GM18511 (cell line): ENCODE measurements at regions not wholly inside any gene's neighbourhood (a gene's known extent, or its start where the extent isn't known, plus 50 kb on each side); places are given as distances from the start of the nearest gene placed in this dataset.
"Not testable (repeated sequence)": the region's sequence is repeated elsewhere in the genome, so short reads cannot be mapped to it uniquely, and the experiment has no call there.

Source experiments
- ATAC-seq: cut with Tn5 transposase; IDR thresholded peaks from one replicate; pipeline ENCODE4 v1.9.1; 2021; ENCODE audit warnings: mild to moderate bottlenecking, moderate library complexity; ENCODE audit not compliant: unreplicated experiment

DNA sequence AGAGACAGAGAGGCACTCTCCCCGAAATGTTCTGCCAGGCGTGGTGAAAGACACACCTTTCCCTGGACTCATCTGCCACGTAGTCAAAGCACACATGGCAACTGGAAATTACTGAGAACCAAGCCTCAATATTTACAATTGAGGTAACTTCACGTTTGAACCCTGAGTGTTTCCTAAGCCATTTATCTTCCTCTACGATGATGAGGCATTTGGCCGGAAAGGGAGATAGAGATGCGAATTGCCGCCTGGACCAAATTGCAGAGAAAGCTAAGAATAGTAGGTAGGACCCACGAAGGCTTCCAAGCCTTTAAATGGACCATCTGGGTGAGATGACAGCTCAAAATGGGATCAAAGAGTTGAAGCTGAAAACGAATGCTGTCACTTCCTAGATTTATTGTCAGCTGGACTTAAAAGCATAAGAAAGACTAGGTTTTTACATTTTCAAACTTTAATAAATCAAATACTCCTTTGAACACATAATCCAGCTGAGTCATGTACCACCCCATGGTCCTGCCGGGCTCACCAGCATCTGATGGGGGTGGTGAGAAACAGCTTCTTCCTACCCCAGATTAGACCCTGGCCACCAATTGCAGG is 135.6 kb upstream of the LYZL2 start:
- no peak for ATAC-seq

- ATAC-seq, result no peak
Measured at GRCh38 chr10:30763918-30764317, 134.4 kb upstream of the LYZL2 start.

- no peak for ATAC-seq
Measured at GRCh38 chr10:30762620-30763019, 133.1 kb upstream of the LYZL2 start.

DNA sequence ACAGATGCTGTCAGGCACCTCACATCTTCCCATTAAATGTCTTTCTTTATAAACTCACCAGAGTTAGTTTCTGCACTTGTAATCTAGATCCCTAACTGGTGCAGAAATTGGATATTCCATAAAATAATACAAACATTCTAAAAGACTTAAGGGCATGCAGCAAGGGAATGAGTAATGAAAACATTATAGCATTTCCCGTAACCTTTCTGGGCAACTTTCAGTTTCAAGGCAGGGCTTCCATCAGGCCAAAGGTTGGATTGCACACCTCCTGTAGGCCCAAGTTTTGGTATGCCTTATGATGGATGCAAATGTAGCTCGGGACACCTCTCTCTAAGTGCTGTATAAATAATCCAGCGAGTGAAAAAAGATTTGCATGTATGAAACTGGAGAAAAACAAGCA is 129.9 kb upstream of the LYZL2 start:
- ATAC-seq, result no peak

DNA sequence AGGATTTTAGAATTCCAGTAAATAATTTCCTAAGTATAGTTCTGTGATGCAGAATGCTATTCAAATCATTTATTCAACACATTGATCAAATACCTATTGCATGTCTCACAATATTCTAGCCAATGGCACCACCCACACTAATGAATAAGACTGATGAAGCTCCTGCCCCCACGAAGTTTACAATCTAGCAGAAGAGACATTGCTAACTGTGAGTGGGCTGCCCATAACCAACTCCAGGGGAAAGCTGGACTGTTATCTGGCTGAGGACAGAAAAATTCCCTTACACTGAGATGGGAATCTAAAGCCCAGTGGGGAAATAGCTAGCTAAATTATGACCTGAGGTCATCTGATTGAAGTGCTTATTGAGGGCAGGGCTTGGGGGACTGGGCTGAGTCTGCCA is 128.8 kb upstream of the LYZL2 start:
- ATAC-seq, result no peak

DNA sequence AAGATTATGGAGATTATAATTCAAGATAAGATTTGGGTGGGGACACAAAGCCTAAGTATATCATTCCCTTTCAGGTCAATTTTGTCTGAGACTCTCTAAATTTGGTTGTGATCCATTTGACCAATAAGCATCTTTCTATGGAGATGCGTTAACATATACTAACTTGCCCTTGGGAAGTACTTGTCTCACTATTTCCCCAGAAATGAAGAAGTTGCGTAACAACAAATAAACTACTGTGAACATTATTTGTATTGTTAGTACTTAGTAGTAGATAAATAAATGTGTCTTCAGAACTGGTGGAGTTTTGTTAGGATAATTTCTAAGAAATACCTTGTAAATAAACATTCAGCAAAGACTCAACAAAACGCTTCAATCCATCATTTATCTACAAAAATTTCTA is 127.3 kb upstream of the LYZL2 start:
- no peak for ATAC-seq

DNA sequence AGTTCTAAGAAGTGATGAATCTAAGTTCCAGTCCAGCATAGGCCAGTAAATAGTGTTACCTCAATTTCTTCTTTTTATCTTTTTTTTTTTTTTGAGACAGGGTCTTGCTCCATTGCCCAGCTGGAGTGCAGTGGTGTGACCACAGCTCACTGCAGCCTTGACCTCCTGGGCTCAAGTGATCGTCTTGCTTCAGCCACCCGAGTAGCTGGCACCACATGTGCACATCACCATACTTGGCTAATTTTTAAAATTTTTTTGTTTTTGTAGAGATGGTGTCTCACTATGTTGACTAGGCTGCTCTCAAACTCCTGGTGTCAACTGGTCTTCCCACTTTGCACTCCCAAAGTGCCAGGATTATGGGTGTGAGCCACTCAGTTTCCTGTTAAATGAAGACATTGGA is 126.6 kb upstream of the LYZL2 start:
- no peak for ATAC-seq

DNA sequence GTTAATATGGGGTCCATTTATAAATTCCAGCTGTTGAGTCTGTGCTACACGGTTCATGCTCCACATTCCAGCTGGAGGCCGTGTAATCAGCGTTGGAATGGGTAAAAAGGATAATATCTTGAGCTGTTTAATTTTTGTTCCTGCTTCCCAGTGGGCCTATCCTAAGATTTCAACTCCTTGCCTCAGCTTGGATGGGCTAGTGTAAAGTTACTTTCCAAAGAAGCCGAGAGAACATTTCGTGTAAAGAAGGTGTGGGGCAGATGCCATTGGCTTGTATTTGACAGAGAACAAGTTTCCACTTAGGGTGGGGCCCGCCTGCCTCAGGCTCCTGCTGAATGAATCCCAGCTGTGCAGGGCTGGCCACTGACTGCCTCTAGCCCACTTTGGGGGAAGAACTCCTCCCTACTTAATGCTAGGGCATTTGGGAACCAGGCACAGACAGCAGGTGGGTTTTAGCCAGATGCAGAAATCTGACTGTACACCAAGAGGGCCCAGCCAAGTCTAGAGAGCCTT is 125.9 kb upstream of the LYZL2 start:
- no peak for ATAC-seq

DNA sequence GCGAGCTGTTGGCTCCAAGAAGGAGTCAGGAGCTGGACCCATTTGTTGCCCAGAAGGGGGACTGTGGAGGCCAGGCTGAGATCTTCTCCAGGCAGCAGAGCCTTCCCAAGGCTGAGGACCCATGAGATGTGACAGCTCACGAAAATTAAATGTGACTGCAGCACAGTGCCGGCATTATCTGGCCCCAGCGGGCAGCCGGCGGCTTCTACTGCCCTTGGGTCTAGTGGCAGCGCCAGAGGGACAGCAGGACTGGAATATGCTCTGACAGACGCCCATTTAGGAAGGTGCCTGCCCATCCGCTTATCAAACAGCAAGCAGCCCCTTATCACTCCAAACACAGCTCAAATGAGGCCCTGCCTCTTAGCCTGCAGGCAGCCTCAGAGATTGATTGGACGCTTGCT is 122.9 kb upstream of the LYZL2 start:
- ATAC-seq, result no peak

DNA sequence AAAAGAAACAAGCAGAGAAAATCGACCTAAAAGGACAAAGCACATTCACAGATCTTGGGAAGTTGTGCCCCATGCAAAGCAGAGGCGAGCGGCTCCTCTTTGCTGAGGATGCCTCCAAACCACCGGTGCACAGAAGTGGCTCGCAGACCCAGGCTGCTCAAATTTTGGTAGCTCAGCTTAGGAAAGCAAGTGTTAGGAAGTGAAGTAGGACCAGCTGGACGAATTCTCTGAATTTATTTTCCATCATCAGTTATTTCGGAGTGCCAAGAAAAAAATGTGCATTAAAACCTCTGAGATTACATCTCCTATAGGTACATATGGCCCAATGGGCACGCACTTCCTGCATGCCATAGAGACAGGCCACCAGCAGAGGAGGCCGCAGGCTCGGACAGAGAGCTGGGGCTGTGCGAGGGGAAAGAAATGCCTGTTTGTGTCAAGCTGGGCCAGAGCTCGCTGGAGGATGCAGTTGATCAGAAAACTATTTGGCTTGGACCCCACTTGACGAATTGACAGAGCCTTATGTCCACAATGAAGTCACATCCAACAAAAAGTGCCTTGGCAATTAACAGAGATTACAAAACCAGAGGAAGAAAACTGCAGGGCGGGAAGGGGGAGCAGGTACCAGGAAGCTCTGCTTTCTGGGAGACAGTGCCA is 122.3 kb upstream of the LYZL2 start:
- ATAC-seq, result peak; percentile 47

DNA sequence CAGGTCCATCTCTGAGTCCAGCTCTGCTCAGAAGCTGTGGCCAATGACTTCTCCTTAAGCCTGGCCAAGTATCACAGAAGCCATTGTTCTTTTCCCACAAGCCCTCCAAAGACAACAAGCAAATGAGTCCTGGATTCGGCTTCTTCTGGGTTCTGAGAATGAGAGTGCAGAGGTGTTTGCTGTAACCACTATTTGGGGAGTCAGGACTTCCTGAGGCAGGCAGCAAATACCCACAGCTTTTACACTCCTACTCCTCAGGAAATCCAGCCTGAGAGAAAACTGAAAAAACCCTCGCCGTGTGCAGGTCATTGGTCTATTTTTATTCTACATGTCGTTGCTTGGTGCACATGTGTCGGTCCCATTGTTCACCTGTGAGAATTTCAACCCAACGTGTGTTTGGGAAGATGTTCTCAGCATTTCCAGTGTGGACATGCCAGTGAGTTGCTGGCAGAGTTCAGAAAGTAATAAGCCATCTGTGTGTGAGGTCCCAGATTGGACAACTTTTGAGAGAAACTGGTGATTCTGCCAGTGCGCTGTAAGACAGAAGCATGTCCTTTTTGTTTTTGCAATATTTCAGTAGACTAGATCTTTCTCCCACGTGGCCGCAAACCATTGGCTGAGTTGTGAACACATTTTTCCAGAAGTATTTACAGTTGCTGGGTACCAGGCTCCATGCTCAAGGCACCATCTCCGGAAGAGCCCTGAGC is 121.6 kb upstream of the LYZL2 start:
- peak; percentile 60 for ATAC-seq

DNA sequence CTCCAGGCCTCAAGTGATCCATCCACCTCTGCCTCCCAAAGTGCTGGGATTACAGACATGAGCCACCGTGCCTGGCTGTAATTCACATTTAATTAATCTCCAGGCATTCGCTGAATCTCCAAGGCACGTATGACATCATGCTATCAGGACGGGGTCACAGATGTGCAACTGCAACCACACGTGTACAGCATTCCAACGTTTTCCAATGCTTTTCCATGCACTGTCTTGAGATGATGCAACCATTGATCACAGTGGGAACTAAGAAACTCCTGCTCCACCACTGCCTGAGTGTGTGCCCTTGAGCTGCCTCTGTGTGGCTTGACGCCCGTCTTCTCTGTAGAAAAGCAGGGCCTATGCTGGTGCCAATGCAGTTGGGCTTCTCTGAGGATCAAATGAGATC is 119.8 kb upstream of the LYZL2 start:
- no peak for ATAC-seq

DNA sequence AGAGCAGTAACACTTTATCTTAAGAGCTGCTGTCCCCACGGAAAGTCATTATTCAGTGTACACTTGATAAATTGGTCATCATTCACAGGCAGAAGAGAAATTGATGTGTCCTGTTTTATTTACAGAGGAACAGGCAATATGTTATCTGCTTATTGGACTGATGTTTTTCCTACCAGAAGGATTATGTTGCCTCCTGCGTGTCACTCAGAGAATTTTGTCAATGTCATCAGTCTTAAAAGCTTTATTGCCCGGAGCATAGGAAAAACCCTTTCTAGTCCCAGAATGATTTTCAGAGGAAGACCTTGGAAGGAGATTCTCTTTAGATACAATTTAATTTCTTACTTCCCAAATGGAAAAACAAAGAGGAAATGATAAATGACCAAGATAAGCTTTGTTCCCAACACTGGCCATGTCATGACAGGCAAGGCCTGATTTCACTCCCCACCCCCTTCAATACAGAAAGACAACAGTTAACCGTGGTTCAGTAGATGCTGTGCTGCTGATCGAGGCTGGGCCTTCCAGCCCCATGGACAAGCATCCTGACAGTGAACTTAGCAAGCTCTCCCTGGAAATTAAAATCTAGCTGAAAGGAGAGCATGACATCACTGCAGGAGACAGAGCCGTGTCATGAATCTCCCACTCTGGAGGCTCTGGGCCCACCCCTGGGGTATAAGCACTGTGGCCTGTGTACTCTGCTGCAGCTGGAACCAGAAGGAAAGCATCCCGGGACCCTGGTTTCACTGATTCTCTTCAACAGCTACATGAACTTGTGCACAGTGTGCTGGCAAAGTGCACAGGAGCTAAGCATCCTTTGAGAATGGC is 118.8 kb upstream of the LYZL2 start:
- no peak for ATAC-seq

DNA sequence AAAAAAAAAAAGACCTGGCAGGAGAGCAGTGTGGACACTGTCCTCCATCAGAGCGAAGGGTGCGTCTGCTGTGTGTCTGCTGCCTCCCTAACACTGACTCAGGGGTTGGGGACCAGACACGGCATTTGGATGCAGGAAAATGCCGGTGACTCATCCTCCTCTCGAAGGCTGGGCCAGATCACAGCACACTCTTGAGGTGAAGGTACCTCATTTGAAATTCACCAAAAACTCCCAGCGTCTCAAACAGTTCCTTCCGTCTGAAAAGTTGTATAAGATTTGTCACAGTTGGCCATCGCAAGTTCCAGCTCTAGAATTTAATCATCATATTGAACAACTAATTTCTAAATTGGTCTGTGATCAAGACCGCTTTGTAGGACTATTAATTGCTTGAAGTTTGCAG is 118.1 kb upstream of the LYZL2 start:
- ATAC-seq, result no peak

GRCh38 chr10:30745953-30746352 is 116.4 kb upstream of the LYZL2 start:
- no peak for ATAC-seq

GRCh38 chr10:30744106-30744505 is 114.6 kb upstream of the LYZL2 start:
- ATAC-seq, result no peak

GRCh38 chr10:30743586-30743985 is 114.0 kb upstream of the LYZL2 start:
- ATAC-seq, result no peak

DNA sequence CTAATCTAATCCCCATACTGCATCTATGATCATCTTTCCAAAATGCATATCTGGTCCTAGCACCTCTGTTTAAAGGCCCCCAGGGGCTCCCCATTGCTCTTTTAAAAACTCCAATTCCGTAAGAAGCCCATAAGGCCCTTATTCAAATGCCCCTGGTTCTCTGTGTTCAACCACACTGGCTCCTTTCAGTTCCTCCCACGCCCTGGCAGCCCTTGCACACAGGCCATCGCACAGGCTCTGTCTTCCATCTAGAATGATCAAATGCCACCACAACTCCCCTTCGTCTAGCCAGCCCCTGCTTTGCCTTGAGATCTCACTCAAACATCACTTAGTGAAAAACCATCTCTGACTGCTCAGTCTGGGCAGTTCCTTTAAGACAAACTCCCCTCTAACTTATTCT is 112.9 kb upstream of the LYZL2 start:
- ATAC-seq, result peak; percentile 88

DNA sequence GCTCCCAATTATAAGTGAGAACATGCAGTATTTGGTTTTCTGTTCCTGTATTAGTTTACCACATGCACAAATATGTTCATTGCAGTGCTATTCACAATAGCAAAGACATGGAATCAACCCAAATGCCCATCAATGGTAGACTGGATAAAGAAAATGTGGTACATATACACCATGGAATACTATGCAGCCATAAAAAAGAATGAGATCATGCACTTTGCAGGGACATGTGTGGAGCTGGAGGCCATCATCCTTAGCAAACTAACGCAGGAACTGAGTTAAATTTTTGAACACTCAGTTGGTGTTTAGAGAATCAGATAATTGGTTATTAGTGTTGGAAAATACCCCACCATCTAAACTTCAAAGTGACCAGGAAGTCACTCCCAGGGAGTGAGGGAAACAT is 111.2 kb upstream of the LYZL2 start:
- ATAC-seq, result not testable (repeated sequence)

DNA sequence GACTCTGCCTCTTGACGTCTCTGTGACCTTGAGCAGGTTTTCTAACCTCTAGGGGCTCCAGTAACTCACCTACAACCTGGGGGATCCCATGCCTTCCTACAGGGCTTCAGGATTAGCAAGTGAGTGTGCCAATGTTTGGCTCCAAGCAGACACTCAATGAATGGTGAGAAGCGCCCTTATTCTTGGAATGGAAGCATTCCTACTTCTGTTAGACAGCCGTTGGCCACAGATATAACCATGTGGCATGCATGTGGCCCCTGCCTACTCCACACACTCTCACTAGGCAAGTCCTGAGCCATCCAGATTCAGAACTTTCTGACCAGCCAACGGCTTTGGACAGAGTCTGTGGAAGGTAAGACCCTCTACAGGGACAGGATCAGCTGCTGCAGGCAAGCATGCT is 108.9 kb upstream of the LYZL2 start:
- no peak for ATAC-seq

GRCh38 chr10:30737931-30738391 is 108.4 kb upstream of the LYZL2 start:
- peak; percentile 43 for ATAC-seq
